Spleen (tissue), 7 donors: ENCODE measurements at regions not wholly inside any gene's neighbourhood (a gene's known extent, or its start where the extent isn't known, plus 50 kb on each side); places are given as distances from the start of the nearest gene placed in this dataset.

Experiments used
- POLR2A ChIP-seq, 3 donors: fragments of 450-650 bp; IDR thresholded peaks; one replicate each; pipeline ENCODE4 v1.5.1; 2017; ENCODE audit warnings: antibody characterized with exemption in 3 of 3, mild to moderate bottlenecking in 1 of 3
- POLR2AphosphoS5 ChIP-seq, 3 donors: sonication (generic); formaldehyde crosslinking; IDR thresholded peaks; one replicate each; pipeline ENCODE4 v1.5.1; 2017; ENCODE audit warnings: antibody characterized with exemption in 3 of 3
- TF ChIP-seq, protein P1 (sequence below), 11 experiments: fragments of 200-600 bp in 7 of 11; fragments of 450-650 bp in 4 of 11; sonication (generic) in 4 of 11; IDR thresholded peaks in 8 of 11; conservative IDR thresholded peaks in 3 of 11; 1 replicate in 7 of 11; 2 replicates in 4 of 11; pipeline versions ENCODE4 v1.4.0 to v1.8.0; 2016 to 2021; ENCODE audit warnings: antibody characterized with exemption in 11 of 11, inconsistent platforms in 4 of 11, mild to moderate bottlenecking in 1 of 11
- donor health status: DM: no; HTN: no; CAD: no; lungs with moderate emphysema.
- donor health status: DM: no; HTN: no; CAD: no.
- donor health status: DM: no; HTN: no; CAD: no.

DNA sequence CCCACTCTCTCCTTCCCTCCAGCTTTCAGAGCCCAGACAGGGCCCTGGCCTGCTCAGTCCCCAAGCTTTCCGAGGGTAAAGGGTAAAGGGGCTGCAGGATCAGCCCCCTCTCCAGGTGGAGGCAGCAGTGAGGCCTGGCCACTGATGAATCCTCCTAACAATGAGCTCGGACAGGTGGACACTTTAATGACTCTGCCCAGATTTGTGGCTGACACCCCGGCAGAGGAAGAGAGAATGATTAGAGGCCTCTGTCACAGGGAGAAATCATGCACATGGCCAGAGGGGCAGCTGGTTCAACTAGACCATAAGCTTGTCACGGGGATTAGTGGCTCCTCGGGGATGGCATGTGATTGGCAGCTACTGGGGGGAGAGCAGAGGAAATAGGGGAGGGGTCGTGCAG lies 587.5 kb upstream of the B3GAT1 start:
- TF ChIP-seq, protein P1, sequence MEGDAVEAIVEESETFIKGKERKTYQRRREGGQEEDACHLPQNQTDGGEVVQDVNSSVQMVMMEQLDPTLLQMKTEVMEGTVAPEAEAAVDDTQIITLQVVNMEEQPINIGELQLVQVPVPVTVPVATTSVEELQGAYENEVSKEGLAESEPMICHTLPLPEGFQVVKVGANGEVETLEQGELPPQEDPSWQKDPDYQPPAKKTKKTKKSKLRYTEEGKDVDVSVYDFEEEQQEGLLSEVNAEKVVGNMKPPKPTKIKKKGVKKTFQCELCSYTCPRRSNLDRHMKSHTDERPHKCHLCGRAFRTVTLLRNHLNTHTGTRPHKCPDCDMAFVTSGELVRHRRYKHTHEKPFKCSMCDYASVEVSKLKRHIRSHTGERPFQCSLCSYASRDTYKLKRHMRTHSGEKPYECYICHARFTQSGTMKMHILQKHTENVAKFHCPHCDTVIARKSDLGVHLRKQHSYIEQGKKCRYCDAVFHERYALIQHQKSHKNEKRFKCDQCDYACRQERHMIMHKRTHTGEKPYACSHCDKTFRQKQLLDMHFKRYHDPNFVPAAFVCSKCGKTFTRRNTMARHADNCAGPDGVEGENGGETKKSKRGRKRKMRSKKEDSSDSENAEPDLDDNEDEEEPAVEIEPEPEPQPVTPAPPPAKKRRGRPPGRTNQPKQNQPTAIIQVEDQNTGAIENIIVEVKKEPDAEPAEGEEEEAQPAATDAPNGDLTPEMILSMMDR (IDR thresholded peaks at IDR 0.05 in 8 of 11, conservative IDR thresholded peaks at IDR 0.05 in 3 of 11), result no peak
- TF ChIP-seq POLR2AphosphoS5 (IDR thresholded peaks at IDR 0.05), result no peak
- TF ChIP-seq POLR2A (IDR thresholded peaks at IDR 0.05), result no peak
